ENCODE measurements at regions not wholly inside any gene's neighbourhood (a gene's known extent, or its start where the extent isn't known, plus 50 kb on each side); places are given as distances from the start of the nearest gene placed in this dataset.

DNA sequence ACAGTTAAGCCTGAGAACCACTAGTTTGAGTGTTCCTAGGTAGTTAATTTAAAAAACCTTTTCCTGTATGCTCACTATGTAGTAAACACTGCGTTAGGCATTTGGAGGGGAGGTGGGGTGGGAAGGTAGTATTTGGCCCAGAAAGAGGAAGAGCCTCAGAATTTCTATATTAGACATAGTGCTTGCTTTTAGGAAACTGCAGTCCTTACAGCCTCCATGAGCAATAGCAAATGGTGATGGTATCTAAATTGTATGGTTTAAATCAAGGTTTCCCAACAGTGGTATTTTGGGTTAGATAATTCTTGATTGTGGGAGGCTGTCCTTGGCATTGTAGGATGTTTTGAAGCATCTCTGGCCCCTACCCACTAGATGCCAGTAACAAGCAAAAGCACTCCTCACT, 61.5 kb upstream of the RIPOR2 start:
- FAIRE-seq (no peak), DNase-seq (ENCODE audit: insufficient read length, low spot score) (no peak)
- TF ChIP-seq SPI1 (IDR thresholded peaks at IDR 0.05; ENCODE audit: low read depth, low read length) (peak; percentile 57; the same call in 1 of the 2 replicates), PAX5 (IDR thresholded peaks at IDR 0.05; ENCODE audit: insufficient read depth, low read length, severe bottlenecking) (no peak)

DNA sequence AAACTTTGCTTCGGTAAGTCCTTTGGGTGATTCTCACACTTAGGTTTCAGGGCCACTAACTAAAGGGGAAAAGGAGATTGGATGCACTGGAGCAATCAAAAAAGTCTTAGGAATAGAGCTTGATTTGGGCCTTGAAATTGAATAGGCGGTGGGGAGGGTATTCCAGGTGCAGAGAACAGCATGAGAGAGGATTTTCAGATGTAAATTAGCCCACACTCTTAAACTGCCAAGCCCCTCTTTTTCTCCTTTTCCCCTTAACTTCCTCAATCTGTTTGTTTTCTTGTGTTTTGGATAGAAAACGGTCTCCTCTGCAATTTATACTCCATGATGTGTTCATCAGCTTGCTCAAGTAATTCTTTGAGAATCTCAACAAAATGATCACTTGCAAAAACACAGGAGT, 62.1 kb upstream of the RIPOR2 start:
- no peak for FAIRE-seq
- TF ChIP-seq TAF1 (IDR thresholded peaks at IDR 0.05; ENCODE audit: low read depth, low read length) (no peak), POLR2A (IDR thresholded peaks at IDR 0.05; ENCODE audit: low read depth, low read length) (no peak), PAX5 (IDR thresholded peaks at IDR 0.05; ENCODE audit: insufficient read depth, low read length, severe bottlenecking) (no peak), POU2F2 (IDR thresholded peaks at IDR 0.05; ENCODE audit: low read depth, low read length) (no peak), POLR2AphosphoS5 (IDR thresholded peaks at IDR 0.05; ENCODE audit: low read depth, low read length) (no peak), SPI1 (IDR thresholded peaks at IDR 0.05; ENCODE audit: low read depth, low read length) (no peak)
- no peak for DNase-seq (ENCODE audit: insufficient read length, low spot score)

DNA sequence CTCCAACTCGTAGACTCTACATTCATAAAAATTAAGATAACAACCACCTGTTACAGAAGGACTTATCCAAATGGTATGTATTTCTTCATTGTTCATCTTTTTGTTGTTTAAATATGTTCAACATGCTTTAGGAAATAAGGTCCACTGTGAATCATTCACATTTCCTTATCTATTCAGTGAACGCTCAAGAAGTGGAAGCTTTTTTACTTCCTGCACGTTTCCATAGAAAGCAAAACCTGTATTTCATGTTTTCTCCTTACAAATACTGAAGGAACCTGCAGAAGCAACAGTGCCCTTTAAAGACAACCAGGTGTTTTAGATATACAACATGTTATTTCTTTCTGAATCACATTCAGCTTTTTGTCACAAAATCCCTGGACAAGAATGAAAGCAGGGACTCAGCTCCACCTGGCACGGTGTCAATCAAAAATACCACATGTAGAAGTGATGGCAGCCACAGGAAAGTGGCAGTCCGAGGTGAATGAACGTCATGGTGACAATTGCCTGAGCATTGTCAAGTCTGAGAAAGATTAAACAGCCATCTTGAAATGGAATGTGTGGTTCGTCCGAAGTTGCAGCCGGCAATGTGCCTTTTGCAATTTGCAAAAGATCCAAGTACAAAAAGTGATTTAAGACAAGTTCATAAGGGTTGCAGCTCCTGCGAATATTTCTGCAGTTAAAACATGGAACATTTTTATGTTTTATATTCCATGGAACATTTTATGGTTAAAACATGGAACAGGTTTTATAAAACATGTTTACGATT, 66.7 kb upstream of the RIPOR2 start:
- FAIRE-seq = no peak
- TF ChIP-seq POU2F2 (IDR thresholded peaks at IDR 0.05; ENCODE audit: low read depth, low read length) (no peak), PAX5 (IDR thresholded peaks at IDR 0.05; ENCODE audit: insufficient read depth, low read length, severe bottlenecking) (no peak), POLR2A (IDR thresholded peaks at IDR 0.05; ENCODE audit: low read depth, low read length) (no peak), TAF1 (IDR thresholded peaks at IDR 0.05; ENCODE audit: low read depth, low read length) (no peak), SPI1 (IDR thresholded peaks at IDR 0.05; ENCODE audit: low read depth, low read length) (no peak), POLR2AphosphoS5 (IDR thresholded peaks at IDR 0.05; ENCODE audit: low read depth, low read length) (no peak)
- DNase-seq (ENCODE audit: insufficient read length, low spot score) = no peak

DNA sequence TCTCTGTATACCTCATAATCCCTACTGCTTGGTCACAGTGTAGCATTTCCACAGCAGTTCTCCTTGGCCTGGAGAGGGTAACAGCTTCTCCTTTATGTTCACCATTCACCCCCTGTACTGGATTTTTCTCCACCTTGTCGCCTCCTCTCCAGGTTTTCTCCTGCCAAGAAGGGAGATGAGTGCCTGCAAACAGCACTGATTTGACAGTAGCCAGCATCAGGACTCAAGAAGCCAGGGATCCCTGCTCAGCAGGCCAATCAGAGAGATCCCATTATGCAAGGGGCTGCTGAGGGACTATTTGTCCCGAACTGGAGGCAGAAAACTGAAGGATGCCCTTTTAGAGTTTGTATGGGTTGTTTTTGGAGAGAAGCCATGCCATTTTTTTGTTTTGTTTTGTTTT, 68.6 kb upstream of the RIPOR2 start:
- no peak for DNase-seq (ENCODE audit: insufficient read length, low spot score)
- FAIRE-seq = no peak
- TF ChIP-seq PAX5 (IDR thresholded peaks at IDR 0.05; ENCODE audit: insufficient read depth, low read length, severe bottlenecking) (no peak), TAF1 (IDR thresholded peaks at IDR 0.05; ENCODE audit: low read depth, low read length) (no peak), POU2F2 (IDR thresholded peaks at IDR 0.05; ENCODE audit: low read depth, low read length) (no peak)

DNA sequence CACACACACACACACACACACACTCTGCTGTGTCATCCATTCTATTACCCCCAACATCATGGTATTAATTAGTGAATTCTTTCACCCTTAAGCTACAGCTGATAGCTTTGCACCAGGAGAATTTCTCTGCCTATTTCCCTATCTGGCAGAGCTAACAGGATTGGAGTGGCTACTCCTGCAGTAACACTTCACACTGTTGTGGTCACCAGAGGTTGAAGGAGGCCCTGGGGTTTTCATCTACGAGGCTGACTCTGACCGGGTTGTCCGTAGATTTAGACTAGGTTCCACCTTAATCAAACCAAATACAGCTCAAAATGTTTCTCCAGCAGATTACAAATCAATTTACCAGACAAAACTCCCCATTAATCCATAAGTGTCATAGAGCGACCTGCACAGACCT, 69.2 kb upstream of the RIPOR2 start:
- no peak for FAIRE-seq
- no peak for DNase-seq (ENCODE audit: insufficient read length, low spot score)
- no peak for TF ChIP-seq POU2F2 (IDR thresholded peaks at IDR 0.05; ENCODE audit: low read depth, low read length)
- TF ChIP-seq POLR2AphosphoS5 (IDR thresholded peaks at IDR 0.05; ENCODE audit: low read depth, low read length) = no peak

DNA sequence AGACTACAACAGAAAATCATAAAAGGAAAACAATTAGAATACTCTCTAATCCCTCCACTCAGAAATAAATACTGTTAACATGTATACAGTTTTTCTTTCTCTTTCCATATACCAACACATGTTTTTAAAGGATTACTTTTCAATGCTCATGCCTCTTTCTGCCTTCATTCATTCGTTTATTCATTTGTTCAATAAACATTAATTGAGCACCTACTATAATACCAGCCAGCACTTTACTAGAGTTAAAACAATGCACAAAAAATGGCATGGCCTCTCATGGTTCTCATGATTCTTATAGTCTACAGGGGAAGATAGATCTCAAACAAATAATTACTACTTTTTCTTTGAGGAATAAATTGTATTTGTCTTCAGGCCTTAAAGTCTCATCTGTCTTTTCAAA, 70.3 kb upstream of the RIPOR2 start:
- no peak for TF ChIP-seq SPI1 (IDR thresholded peaks at IDR 0.05; ENCODE audit: low read depth, low read length)
- TF ChIP-seq POLR2A (IDR thresholded peaks at IDR 0.05; ENCODE audit: low read depth, low read length) = no peak
- no peak for TF ChIP-seq PAX5 (IDR thresholded peaks at IDR 0.05; ENCODE audit: insufficient read depth, low read length, severe bottlenecking)
- no peak for TF ChIP-seq POLR2AphosphoS5 (IDR thresholded peaks at IDR 0.05; ENCODE audit: low read depth, low read length)
- no peak for TF ChIP-seq TAF1 (IDR thresholded peaks at IDR 0.05; ENCODE audit: low read depth, low read length)
- TF ChIP-seq POU2F2 (IDR thresholded peaks at IDR 0.05; ENCODE audit: low read depth, low read length) = no peak
- no peak for FAIRE-seq

DNA sequence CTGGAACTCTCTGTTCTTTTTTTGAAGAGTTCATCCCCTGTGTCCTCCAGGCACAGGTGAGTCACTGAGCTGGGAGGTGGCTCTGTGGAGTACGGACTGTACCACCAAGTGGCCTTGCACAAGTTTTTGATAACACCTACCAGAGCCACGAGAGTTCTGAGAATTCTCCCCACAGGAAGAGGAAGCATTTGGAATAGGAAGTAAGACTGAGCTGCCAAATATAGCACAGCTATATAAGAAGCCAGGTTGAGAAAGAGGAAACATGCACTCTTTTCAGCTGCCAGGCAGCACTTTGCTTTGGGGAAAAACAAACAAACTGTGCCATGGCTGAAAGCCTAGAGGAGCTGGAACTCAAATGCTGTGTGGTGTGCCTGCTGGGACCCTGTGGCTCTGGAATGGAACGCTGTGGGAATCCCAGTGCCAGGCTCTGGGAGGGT, 70.8 kb upstream of the RIPOR2 start:
- DNase-seq (ENCODE audit: insufficient read length, low spot score) = no peak
- no peak for TF ChIP-seq PAX5 (IDR thresholded peaks at IDR 0.05; ENCODE audit: insufficient read depth, low read length, severe bottlenecking)
- no peak for TF ChIP-seq POLR2A (IDR thresholded peaks at IDR 0.05; ENCODE audit: low read depth, low read length)
- no peak for TF ChIP-seq POU2F2 (IDR thresholded peaks at IDR 0.05; ENCODE audit: low read depth, low read length)
- no peak for TF ChIP-seq POLR2AphosphoS5 (IDR thresholded peaks at IDR 0.05; ENCODE audit: low read depth, low read length)
- no peak for TF ChIP-seq TAF1 (IDR thresholded peaks at IDR 0.05; ENCODE audit: low read depth, low read length)
- no peak for TF ChIP-seq SPI1 (IDR thresholded peaks at IDR 0.05; ENCODE audit: low read depth, low read length)
- FAIRE-seq = peak; percentile 61

More for the DNA sequence above, 70.3 kb upstream of the RIPOR2 start:
- no peak for DNase-seq (ENCODE audit: insufficient read length, low spot score)

DNA sequence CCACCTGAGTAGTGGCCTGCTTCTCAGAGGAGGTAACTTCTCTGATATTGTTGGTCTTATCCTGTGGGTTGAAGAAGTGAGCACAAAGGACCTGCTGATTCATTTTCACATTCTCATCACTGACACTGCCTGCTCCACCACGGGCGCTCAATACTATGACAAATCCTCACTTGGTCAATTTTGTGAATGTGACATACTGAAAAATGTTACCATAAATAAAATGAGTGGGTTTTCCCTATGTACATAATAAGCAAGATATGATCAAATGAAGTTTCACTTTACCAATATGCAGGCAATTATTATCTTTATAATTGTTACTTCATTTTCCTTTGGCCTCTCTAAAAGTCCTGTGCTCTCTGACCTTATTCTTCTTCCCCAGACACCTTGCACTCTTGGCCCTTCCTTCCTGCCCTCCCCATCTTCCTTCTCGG, 71.5 kb upstream of the RIPOR2 start:
- TF ChIP-seq POLR2A (IDR thresholded peaks at IDR 0.05; ENCODE audit: low read depth, low read length) (no peak), POU2F2 (IDR thresholded peaks at IDR 0.05; ENCODE audit: low read depth, low read length) (no peak), SPI1 (IDR thresholded peaks at IDR 0.05; ENCODE audit: low read depth, low read length) (no peak), POLR2AphosphoS5 (IDR thresholded peaks at IDR 0.05; ENCODE audit: low read depth, low read length) (no peak), PAX5 (IDR thresholded peaks at IDR 0.05; ENCODE audit: insufficient read depth, low read length, severe bottlenecking) (no peak)
- FAIRE-seq (peak; percentile 59), DNase-seq (ENCODE audit: insufficient read length, low spot score) (no peak)

DNA sequence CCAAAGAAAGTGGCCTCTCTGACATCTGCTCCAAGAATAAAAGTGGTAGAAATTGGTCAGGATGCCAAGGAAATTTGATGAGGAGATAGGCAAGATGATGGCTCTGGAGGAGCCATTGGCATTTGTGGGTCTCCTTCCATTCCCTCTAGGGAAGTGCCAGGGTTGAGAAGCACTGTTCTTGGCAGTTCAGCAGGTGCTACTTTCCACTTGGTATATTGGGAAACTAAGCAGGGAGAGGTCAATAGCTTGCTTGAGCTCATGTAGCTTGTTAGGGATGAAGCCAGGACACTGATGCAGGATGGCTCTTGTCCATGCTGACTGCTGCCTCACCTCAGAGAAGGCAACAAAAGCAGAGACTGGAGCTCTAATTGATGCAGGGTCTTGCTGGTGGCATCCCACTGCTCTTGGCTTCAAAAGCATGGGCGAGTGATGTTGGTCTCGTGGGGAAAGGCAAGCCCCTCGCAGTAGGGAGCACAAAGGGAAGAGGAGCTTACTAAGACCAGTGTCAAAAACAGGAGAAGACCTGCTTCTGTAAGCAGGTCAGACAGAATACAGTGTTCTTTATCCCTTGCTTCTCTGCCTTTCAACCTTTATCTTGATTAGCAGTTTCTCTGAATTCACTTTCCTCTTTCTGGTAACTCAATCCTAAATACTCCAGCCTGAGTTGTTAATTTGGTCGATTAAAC, 73.1 kb upstream of the RIPOR2 start:
- DNase-seq (ENCODE audit: insufficient read length, low spot score) (no peak), FAIRE-seq (no peak)
- TF ChIP-seq POLR2AphosphoS5 (IDR thresholded peaks at IDR 0.05; ENCODE audit: low read depth, low read length) = no peak
- TF ChIP-seq SPI1 (IDR thresholded peaks at IDR 0.05; ENCODE audit: low read depth, low read length) = no peak

DNA sequence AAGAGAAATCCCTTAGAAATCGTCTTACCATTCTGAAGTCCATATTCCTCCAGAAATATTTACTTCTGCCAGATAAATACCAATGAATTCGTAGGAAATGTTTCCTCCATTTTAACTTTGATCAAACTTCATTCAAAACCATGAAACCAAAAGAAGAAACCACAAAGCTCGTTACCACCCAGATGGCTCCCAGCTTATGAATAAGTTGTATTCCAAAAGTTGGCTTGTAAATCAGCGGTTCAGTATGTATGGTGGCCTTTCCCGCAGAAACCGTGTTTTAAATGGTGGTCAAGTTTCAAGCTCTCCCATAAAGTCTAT, 73.6 kb upstream of the RIPOR2 start:
- DNase-seq (ENCODE audit: insufficient read length, low spot score) (no peak), FAIRE-seq (no peak)
- no peak for TF ChIP-seq POU2F2 (IDR thresholded peaks at IDR 0.05; ENCODE audit: low read depth, low read length)
- TF ChIP-seq TAF1 (IDR thresholded peaks at IDR 0.05; ENCODE audit: low read depth, low read length) = no peak
- no peak for TF ChIP-seq POLR2A (IDR thresholded peaks at IDR 0.05; ENCODE audit: low read depth, low read length)
- no peak for TF ChIP-seq SPI1 (IDR thresholded peaks at IDR 0.05; ENCODE audit: low read depth, low read length)
- no peak for TF ChIP-seq PAX5 (IDR thresholded peaks at IDR 0.05; ENCODE audit: insufficient read depth, low read length, severe bottlenecking)
- no peak for TF ChIP-seq POLR2AphosphoS5 (IDR thresholded peaks at IDR 0.05; ENCODE audit: low read depth, low read length)
